ENCODE measurements at regions not wholly inside any gene's neighbourhood (a gene's known extent, or its start where the extent isn't known, plus 50 kb on each side); places are given as distances from the start of the nearest gene placed in this dataset.

GRCh38 chr2:66821168-66821567 lies 386.2 kb downstream of the MEIS1 start:
- Mint-ChIP-seq H3K36me3 (ENCODE audit: low read depth) (peaks cover 24% of the 10 kb centered on the region), H3K27ac (no peak overlapping the region), H3K4me3 (no peak overlapping the region), H3K27me3 (ENCODE audit: low read depth, poor library complexity) (peaks cover 4% of the 10 kb centered on the region), H3K4me1 (peaks cover 14% of the 10 kb centered on the region), H3K9me3 (peaks cover 42% of the 10 kb centered on the region)
- no peak for DNase-seq
- TF ChIP-seq CTCF (IDR thresholded peaks at IDR 0.05): no peak

- no peak overlapping the region for H3K4me3 Mint-ChIP-seq
- peaks cover 39% of the 10 kb centered on the region for H3K9me3 Mint-ChIP-seq
- H3K4me1 Mint-ChIP-seq: peaks cover 22% of the 10 kb centered on the region
- peaks cover 4% of the 10 kb centered on the region for H3K27me3 Mint-ChIP-seq (ENCODE audit: low read depth, poor library complexity)
- peaks cover 24% of the 10 kb centered on the region for H3K36me3 Mint-ChIP-seq (ENCODE audit: low read depth)
- TF ChIP-seq CTCF (IDR thresholded peaks at IDR 0.05): no peak
- no peak for DNase-seq
- H3K27ac Mint-ChIP-seq: no peak overlapping the region
Observed at GRCh38 chr2:66822186-66822585, 387.3 kb downstream of the MEIS1 start.

- Mint-ChIP-seq H3K4me3 (no peak overlapping the region), H3K27ac (no peak overlapping the region), H3K4me1 (peaks cover 41% of the 10 kb centered on the region), H3K9me3 (peaks cover 15% of the 10 kb centered on the region), H3K27me3 (ENCODE audit: low read depth, poor library complexity) (peaks cover 4% of the 10 kb centered on the region), H3K36me3 (ENCODE audit: low read depth) (peaks cover 3% of the 10 kb centered on the region)
- no peak for DNase-seq
- no peak for TF ChIP-seq CTCF (IDR thresholded peaks at IDR 0.05)
Observed at GRCh38 chr2:66824926-66825325, 390.0 kb downstream of the MEIS1 start.

GRCh38 chr2:66827851-66828250 lies 392.9 kb downstream of the MEIS1 start:
- Mint-ChIP-seq H3K4me1 (peaks cover 65% of the 10 kb centered on the region), H3K9me3 (no peaks in the 10 kb centered on the region), H3K27me3 (ENCODE audit: low read depth, poor library complexity) (no peaks in the 10 kb centered on the region), H3K4me3 (no peak overlapping the region), H3K27ac (peak overlapping the region; percentile 31), H3K36me3 (ENCODE audit: low read depth) (no peaks in the 10 kb centered on the region)
- no peak for TF ChIP-seq CTCF (IDR thresholded peaks at IDR 0.05)
- DNase-seq: no peak

GRCh38 chr2:66828876-66829275 lies 394.0 kb downstream of the MEIS1 start:
- no peak for DNase-seq
- no peaks in the 10 kb centered on the region for H3K9me3 Mint-ChIP-seq
- H3K27ac Mint-ChIP-seq: peak overlapping the region; percentile 36

More at GRCh38 chr2:66828876-66829275, 394.0 kb downstream of the MEIS1 start:
- Mint-ChIP-seq H3K4me1 (peaks cover 70% of the 10 kb centered on the region), H3K27me3 (ENCODE audit: low read depth, poor library complexity) (no peaks in the 10 kb centered on the region), H3K36me3 (ENCODE audit: low read depth) (no peaks in the 10 kb centered on the region), H3K4me3 (no peak overlapping the region)
- TF ChIP-seq CTCF (IDR thresholded peaks at IDR 0.05): no peak

All from nephron progenitor cell (in vitro differentiated cells).